Activated T-cell treated with anti-CD3 and anti-CD28 coated beads, Interleukin-2, amount 50 U/mL, for 72 hours (primary cell): ENCODE measurements at regions not wholly inside any gene's neighbourhood (a gene's known extent, or its start where the extent isn't known, plus 50 kb on each side); places are given as distances from the start of the nearest gene placed in this dataset.

Experiments
- ATAC-seq, 2 donors: fragments of 150-1000 bp; cut with Tn5 transposase; replicated peaks in 1 of 2; 2 replicates each; pipeline ENCODE4 v1.10.0; 2021; ENCODE audit warnings: moderate library complexity in 2 of 2, mild to moderate bottlenecking in 1 of 2
- DNase-seq, 2 donors: peaks; one replicate each; pipeline ENCODE4 v3.0.0; 2021 to 2022; ENCODE audit warnings: mixed read lengths in 1 of 2
- H3K27ac Mint-ChIP-seq: one replicate; pipeline ENCODE4 v1.8.0; 2022; ENCODE audit warnings: mild to moderate bottlenecking, moderate library complexity, mixed read lengths
- H3K27me3 Mint-ChIP-seq: one replicate; pipeline ENCODE4 v1.8.0; 2022; ENCODE audit warnings: low read depth, mixed read lengths
- H3K36me3 Mint-ChIP-seq, 2 donors: one replicate each; pipeline ENCODE4 v1.8.0; 2022; ENCODE audit warnings: mixed read lengths in 2 of 2, mild to moderate bottlenecking in 1 of 2; ENCODE audit not compliant: insufficient read depth in 2 of 2
- H3K4me1 Mint-ChIP-seq: one replicate; pipeline ENCODE4 v1.8.0; 2022; ENCODE audit warnings: low read depth, mixed read lengths
- H3K4me3 Mint-ChIP-seq, 2 donors: one replicate each; pipeline ENCODE4 v1.8.0; 2022; ENCODE audit warnings: mild to moderate bottlenecking in 2 of 2, mixed read lengths in 2 of 2, moderate library complexity in 2 of 2
- H3K9me3 Mint-ChIP-seq, 2 donors: one replicate each; pipeline ENCODE4 v1.8.0; 2022; ENCODE audit warnings: mixed read lengths in 2 of 2

DNA sequence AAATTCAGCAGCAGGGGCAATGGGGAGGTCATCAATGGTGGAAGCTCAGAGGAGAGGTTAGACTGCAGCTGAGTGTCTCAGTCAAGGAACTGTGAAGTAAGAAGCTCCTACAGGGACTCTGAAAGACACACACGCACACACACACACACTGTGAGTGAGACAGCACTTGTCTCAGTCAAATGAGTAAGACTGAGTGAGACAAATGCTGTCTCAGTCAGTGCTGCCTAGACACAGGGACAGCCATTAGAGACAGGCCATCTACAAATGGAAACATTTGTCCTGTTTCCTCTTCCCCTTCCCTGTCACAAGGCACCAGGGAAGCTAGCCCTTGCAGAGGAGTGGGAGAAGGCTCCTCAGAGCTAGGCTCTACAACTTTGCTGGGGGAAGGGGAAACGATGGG, 577.4 kb upstream of the GCFC2 start:
- Mint-ChIP-seq H3K27me3 (no peaks in the 10 kb centered on the region), H3K9me3 (peaks cover 5 to 7% of the 10 kb centered on the region in 2 donors), H3K4me3 (no peak overlapping the region), H3K27ac (no peak overlapping the region), H3K36me3 (no peaks in the 10 kb centered on the region), H3K4me1 (no peaks in the 10 kb centered on the region)
- ATAC-seq: no peak
- DNase-seq: no peak

DNA sequence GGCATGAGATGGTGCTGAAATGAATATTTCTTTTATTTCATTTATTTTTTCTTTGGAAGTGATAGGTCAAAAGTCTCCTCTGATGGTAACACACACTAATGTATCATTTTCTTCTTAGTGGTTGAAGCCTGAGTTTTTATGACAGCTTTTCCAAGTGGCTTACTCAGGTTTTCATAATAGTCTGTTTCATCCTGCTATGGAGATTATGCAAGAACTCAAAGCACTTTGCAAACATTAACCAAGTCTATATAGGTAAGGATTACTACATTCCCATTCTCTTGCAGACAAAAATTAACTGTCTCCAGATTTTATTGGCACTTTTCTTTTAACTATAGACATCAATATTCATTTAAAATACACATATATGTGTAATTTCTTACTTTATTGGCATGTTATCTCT, 572.6 kb upstream of the GCFC2 start:
- no peak for ATAC-seq
- Mint-ChIP-seq H3K27ac (no peak overlapping the region), H3K9me3 (peaks cover 0 to 3% of the 10 kb centered on the region in 2 donors), H3K27me3 (no peaks in the 10 kb centered on the region), H3K4me1 (no peaks in the 10 kb centered on the region), H3K36me3 (no peaks in the 10 kb centered on the region), H3K4me3 (no peak overlapping the region)
- DNase-seq: no peak

- Mint-ChIP-seq H3K4me1 (no peaks in the 10 kb centered on the region), H3K9me3 (peaks cover 2 to 7% of the 10 kb centered on the region in 2 donors), H3K36me3 (no peaks in the 10 kb centered on the region), H3K27ac (no peak overlapping the region), H3K4me3 (no peak overlapping the region), H3K27me3 (no peaks in the 10 kb centered on the region)
- DNase-seq (no peak), ATAC-seq (no peak)
Observed at GRCh38 chr2:76281156-76281841, 570.6 kb upstream of the GCFC2 start.

DNA sequence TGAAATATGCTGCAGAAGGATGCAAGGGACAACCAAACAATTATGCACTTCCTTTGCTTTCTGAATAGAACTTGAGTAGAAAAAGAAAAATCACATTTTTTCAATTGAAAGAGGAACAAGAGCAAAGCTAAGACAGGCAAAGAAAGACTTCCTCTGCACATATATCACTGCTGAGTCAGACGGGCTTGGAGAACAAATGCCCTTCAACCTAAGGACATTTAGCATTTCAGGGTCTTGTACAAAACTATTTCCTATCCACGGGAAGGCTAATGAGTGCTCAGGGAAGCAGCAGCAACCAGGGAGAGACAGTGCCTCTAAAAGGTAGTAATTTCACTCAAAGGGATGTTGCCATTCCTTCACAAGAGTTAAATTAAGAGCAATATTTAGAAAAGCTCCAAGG, 570.0 kb upstream of the GCFC2 start:
- Mint-ChIP-seq H3K36me3 (no peaks in the 10 kb centered on the region), H3K4me3 (no peak overlapping the region), H3K4me1 (no peaks in the 10 kb centered on the region), H3K27me3 (no peaks in the 10 kb centered on the region), H3K9me3 (peaks cover 2 to 8% of the 10 kb centered on the region in 2 donors), H3K27ac (no peak overlapping the region)
- DNase-seq: no peak
- ATAC-seq: no peak

GRCh38 chr2:76279142-76279541, 568.4 kb upstream of the GCFC2 start:
- Mint-ChIP-seq H3K4me3 (no peak overlapping the region), H3K27ac (no peak overlapping the region), H3K4me1 (no peaks in the 10 kb centered on the region), H3K9me3 (peaks cover 2 to 10% of the 10 kb centered on the region in 2 donors), H3K36me3 (no peaks in the 10 kb centered on the region), H3K27me3 (no peaks in the 10 kb centered on the region)
- ATAC-seq: no peak
- no peak for DNase-seq

GRCh38 chr2:76275788-76276187, 565.1 kb upstream of the GCFC2 start:
- ATAC-seq (no peak), DNase-seq (no peak)
- Mint-ChIP-seq H3K36me3 (no peaks in the 10 kb centered on the region), H3K4me1 (no peaks in the 10 kb centered on the region), H3K27ac (no peak overlapping the region), H3K9me3 (peaks cover 2 to 10% of the 10 kb centered on the region in 2 donors), H3K27me3 (no peaks in the 10 kb centered on the region), H3K4me3 (no peak overlapping the region)

- no peaks in the 10 kb centered on the region for H3K27me3 Mint-ChIP-seq
- no peaks in the 10 kb centered on the region for H3K36me3 Mint-ChIP-seq
- no peak for DNase-seq
- peaks cover 2 to 10% of the 10 kb centered on the region in 2 donors for H3K9me3 Mint-ChIP-seq
- no peak overlapping the region for H3K27ac Mint-ChIP-seq
- no peak overlapping the region for H3K4me3 Mint-ChIP-seq
- H3K4me1 Mint-ChIP-seq: no peaks in the 10 kb centered on the region
- ATAC-seq: no peak
Observed at GRCh38 chr2:76274676-76275075, 564.0 kb upstream of the GCFC2 start.

GRCh38 chr2:76274160-76274559, 563.4 kb upstream of the GCFC2 start:
- H3K4me3 Mint-ChIP-seq: no peak overlapping the region
- H3K27ac Mint-ChIP-seq: no peak overlapping the region
- no peaks in the 10 kb centered on the region for H3K27me3 Mint-ChIP-seq
- peaks cover 2 to 13% of the 10 kb centered on the region in 2 donors for H3K9me3 Mint-ChIP-seq
- H3K4me1 Mint-ChIP-seq: no peaks in the 10 kb centered on the region
- H3K36me3 Mint-ChIP-seq: no peaks in the 10 kb centered on the region
- no peak for ATAC-seq
- DNase-seq: no peak

GRCh38 chr2:76270096-76270710, 559.5 kb upstream of the GCFC2 start:
- Mint-ChIP-seq H3K27ac (no peak overlapping the region), H3K4me1 (no peaks in the 10 kb centered on the region), H3K27me3 (no peaks in the 10 kb centered on the region), H3K4me3 (no peak overlapping the region), H3K36me3 (no peaks in the 10 kb centered on the region), H3K9me3 (peaks cover 0 to 5% of the 10 kb centered on the region in 2 donors)
- ATAC-seq: no peak
- no peak for DNase-seq

GRCh38 chr2:76268902-76269620, 558.3 kb upstream of the GCFC2 start:
- ATAC-seq (no peak), DNase-seq (no peak)
- Mint-ChIP-seq H3K36me3 (no peaks in the 10 kb centered on the region), H3K27me3 (no peaks in the 10 kb centered on the region), H3K4me3 (no peak overlapping the region), H3K27ac (no peak overlapping the region), H3K4me1 (no peaks in the 10 kb centered on the region), H3K9me3 (peaks cover 0 to 3% of the 10 kb centered on the region in 2 donors)

- Mint-ChIP-seq H3K4me1 (no peaks in the 10 kb centered on the region), H3K4me3 (no peak overlapping the region), H3K9me3 (peaks cover 0 to 3% of the 10 kb centered on the region in 2 donors), H3K27me3 (no peaks in the 10 kb centered on the region), H3K27ac (no peak overlapping the region), H3K36me3 (no peaks in the 10 kb centered on the region)
- no peak for DNase-seq
- no peak for ATAC-seq
Observed at GRCh38 chr2:76268484-76268883, 557.8 kb upstream of the GCFC2 start.

GRCh38 chr2:76257802-76258201, 547.1 kb upstream of the GCFC2 start:
- Mint-ChIP-seq H3K27ac (no peak overlapping the region), H3K27me3 (no peaks in the 10 kb centered on the region), H3K36me3 (no peaks in the 10 kb centered on the region), H3K4me1 (no peaks in the 10 kb centered on the region), H3K4me3 (no peak overlapping the region), H3K9me3 (peaks cover 0 to 2% of the 10 kb centered on the region in 2 donors)
- no peak for DNase-seq
- no peak for ATAC-seq

- ATAC-seq (no peak), DNase-seq (no peak)
- Mint-ChIP-seq H3K4me1 (no peaks in the 10 kb centered on the region), H3K27ac (no peak overlapping the region), H3K4me3 (no peak overlapping the region), H3K36me3 (no peaks in the 10 kb centered on the region), H3K9me3 (peaks cover 0 to 2% of the 10 kb centered on the region in 2 donors), H3K27me3 (no peaks in the 10 kb centered on the region)
Observed at GRCh38 chr2:76256458-76257088, 545.9 kb upstream of the GCFC2 start.
